GM18499 (cell line): ENCODE measurements at regions not wholly inside any gene's neighbourhood (a gene's known extent, or its start where the extent isn't known, plus 50 kb on each side); places are given as distances from the start of the nearest gene placed in this dataset.

Experiments used
- ATAC-seq: cut with Tn5 transposase; IDR thresholded peaks from one replicate; pipeline ENCODE4 v1.9.1; 2021; ENCODE audit warnings: moderate number of reproducible peaks; ENCODE audit not compliant: insufficient read depth, unreplicated experiment

DNA sequence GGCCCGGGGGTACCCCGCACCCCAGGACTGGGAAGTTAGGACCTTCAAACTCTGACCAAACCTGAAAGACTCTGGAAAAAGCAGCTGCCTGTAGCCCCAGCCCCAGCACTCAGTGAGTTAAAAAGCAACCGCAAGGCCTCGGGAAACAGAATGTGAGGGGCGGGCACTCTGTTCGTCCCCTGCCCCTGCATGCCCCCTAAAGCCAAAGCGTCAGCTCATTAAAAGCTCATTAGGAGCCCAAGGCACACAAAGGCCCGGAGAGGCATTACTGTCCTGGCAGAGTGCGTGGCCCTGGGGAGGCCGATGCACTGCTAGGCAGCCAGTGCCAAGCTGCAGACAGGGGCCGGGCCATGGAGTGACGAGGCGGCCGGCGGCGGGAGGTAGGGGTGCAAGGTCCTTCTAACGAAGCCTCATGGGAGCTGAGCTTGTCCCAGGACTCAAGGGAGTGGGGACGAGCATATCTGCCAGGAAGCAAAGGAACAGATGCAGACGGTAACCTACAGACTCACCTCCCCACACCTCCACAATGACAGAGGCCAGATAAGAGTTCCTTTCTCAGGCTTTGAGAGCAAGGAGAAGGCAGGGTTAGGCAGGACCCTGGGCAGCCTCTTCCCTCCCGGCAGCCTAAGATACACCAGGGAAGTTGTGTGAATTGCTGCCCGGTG, 116.8 kb downstream of the ENGASE start:
- no peak for ATAC-seq

DNA sequence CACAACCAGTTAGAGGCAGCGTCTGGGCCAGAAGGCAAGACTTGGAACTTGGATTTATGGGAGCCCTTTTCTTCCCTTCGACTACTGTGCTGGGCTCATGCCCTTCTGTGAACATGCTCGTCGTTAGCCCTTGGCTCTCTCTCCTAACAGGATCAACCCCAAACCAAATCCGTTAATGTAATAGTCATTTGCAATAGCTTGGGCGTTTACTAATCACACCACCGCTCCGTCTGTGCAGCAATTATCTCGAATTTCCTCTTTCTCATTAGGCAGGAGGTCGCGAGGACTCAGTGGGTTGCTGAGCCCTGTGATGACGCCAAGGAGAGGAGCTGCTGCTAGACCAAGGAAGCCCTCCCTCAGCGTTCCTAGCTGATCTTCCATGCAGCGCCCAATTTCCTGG, 114.7 kb downstream of the ENGASE start:
- no peak for ATAC-seq

DNA sequence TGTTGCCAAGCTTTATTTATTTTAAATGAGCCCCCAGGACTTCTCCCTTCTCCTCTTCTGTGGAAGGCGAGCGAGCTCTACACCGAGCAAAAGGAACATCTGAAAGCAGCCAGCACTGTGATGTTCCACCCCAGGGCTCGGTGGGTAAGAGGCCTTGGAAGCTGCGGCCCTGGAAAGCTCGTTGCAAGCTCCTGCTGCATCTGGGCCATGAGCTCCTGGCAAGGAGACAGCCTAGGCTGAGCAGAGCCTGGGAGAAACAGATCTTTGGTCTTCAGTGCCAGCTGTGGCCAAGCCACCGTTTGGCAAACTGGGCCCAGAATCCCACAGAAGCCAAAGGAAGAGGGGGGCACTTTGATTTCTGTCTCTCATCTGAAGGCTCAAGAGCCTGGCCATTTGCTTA, 114.1 kb downstream of the ENGASE start:
- no peak for ATAC-seq

DNA sequence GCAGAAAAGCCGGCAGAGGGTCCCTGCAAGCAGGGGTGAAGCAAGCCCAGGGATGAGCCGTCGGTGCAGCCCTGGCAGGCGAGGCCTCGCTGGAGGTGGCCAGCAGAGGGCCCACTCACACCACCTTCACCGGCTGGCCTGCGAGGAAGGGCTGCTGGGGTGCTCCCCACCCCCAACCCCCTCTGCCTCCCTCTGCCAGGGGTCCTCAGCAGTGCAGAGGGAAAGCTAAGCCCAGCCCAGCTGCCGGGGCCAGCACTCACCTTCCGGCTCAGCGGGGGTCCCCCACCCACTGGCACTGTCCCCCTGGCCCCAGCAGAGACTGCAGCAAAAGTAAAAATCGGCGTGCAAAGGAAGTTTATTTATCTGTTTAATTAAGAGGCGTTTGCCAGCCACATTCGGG, 113.4 kb downstream of the ENGASE start:
- no peak for ATAC-seq

DNA sequence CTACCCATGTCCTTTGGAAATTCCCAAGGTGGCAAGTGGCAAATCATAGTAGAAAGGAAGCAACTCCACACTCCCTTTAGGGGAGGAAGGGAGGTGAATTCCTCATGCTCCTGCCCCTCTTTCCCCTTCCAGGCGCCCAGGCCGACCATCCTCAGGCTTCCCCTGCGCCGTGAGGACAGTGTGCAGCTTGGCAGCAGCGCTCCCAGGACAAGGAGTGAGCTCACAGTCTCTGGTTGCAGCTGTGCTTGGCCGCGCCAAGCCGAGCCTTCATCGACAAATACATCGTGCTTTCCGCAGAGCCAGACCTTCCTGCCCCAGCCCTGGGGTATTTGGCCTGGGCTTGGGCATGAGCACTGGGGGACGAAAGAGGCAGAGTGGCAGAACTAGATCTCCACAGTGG, 112.6 kb downstream of the ENGASE start:
- ATAC-seq = no peak

DNA sequence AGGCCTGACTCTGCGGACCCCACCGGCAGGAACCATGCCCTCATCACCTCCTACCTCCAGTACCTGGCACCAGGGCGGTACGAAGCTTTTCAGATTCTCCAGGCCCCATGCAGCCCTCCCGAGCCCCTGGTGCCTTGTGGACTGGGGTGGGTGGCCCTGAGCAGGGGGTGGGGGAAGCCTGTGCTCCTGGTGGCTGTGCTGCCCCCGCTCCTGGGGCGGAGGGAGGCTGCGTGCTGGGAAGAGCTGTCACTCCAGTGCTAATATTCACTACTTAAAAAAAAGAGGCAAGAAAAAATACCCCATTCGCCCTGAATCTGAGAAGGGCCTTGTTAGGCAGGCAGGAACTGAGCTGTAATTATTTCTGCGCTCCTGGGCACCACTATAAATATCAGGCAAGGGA, 111.8 kb downstream of the ENGASE start:
- ATAC-seq = no peak

DNA sequence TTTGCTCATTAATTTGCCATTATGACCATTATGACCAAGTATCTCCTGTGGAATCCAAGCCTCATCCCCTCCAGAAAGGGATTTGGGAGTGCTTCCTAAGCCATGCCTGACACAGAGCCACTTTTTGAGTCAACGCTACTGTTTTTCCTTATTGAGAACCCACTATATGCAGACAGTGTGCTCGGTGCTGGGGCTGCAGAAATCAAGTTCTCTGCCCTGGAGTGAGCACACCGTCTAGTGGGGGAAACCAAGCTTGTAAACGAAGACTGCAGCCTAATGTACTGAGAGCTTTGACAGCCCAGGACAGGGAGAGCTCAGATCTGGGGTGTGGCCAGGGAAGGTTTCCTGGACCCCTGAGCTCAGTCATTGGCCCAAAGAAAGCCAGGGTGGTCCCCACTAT, 111.0 kb downstream of the ENGASE start:
- ATAC-seq = no peak

DNA sequence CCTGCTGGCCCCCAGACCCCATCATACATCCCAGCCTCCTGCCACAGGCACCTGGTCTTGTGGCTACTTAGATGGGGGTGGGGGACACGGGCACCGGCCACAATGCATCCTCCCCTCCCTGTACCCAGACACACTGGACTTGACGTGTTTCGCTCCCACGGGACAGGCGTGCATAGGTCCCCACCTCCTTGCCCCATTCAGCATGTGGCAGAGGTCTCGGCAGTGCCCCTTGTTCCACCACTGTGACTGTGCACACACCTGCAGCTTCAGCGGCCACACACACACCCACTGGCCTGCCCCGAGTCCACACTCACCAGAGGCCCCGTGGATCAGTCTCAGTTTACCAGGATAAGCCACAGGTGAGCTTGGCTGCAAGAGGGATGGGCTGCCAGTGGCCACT, 109.6 kb downstream of the ENGASE start:
- no peak for ATAC-seq

DNA sequence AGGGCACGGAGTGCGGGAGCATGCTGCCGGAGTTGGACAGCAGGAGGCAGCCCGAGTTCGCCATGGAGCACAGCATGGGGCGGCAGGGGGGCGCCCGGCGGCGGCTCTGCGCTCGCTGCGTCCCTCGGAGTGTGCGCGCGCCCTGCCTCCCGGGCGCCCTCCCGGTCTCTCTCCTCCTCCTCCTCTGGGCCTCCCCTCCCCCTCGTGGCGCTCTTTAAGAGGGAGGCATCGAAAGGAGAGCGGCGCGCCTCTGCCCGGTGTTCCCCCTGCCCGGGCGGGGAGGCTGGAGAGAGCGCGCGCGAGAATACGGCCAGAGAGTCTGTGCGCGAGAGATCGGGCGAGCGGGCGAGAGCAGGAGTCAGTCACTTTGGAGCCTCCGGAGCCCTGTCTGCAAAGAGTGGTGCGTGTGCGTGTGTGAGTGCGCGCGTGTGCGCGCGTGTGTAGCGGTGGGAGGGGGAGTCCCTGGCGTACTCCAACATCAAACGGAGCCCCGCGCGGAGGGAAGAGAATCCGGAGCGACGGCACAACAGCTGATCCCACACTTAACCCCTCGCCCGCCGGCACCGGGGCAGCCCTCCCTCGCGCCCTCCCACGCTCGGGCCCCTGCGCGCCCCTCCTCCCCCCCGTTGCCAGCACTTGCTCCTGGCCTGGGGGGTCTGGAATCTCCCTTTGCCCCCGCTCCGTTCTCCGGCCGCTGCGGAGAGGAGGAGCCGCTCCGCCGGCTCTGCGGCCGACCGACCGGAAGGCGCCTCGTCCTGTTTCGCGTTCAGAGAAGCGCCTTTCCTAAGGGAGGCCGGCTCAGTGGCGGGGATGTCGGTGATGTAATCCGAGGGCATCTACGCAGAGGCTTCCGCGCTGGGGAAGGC, 108.9 kb downstream of the ENGASE start:
- no peak for ATAC-seq

DNA sequence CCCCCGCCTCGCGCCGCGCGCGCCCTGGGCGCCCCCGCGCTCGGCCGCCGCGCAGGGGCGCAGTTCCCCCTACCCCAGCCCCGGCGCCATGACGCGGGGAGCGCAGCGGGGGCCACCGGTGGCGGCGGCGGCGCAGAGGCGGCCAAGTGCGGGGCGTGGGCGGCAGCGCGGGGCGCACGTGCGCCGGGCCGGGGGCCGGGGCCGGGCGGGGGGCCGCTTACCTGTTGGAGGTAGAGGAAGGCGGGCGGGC, 108.3 kb downstream of the ENGASE start:
- no peak for ATAC-seq

DNA sequence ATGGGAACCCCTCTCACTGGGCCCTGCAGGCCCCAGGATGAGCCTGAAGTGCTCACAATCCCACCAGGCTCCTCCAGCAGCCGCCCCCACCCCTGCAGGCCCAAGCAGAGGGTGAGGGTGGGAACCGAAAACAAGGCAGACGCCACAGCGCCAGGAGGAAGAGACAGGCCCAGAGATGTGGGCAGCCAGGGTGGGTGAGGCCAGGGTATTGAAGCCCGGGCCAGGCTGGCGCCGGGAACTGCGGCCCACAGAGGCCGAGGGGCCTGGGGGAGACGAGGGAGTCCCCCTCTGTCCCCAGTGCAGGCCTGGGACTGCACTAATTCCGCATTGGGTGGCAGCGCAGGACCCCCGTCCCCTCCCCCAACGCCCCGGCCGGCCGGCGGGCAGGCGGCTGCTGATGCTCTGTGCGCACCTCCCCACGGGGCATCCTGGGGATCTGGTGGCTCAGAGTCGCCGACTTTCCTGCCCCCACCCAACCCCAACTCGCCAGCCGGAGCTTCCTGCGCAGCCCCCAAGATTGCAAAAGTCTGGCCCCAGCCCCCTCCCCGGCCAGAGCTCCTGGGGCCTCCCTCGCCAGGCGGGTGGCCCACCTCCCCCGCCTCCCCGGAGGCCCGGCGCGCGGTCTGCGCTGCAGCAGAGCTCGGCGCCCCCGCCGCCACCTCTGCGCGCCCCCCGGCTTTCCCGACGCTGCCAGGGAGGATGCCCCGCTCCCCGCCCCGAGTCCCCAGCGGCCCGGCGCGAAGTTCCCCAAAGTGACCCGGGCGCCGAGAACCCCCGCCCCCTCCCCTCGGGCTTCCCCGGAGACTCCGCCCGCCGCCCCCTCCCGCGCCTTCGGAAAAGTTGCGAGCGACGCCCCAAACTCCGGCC, 107.8 kb downstream of the ENGASE start:
- ATAC-seq = no peak

DNA sequence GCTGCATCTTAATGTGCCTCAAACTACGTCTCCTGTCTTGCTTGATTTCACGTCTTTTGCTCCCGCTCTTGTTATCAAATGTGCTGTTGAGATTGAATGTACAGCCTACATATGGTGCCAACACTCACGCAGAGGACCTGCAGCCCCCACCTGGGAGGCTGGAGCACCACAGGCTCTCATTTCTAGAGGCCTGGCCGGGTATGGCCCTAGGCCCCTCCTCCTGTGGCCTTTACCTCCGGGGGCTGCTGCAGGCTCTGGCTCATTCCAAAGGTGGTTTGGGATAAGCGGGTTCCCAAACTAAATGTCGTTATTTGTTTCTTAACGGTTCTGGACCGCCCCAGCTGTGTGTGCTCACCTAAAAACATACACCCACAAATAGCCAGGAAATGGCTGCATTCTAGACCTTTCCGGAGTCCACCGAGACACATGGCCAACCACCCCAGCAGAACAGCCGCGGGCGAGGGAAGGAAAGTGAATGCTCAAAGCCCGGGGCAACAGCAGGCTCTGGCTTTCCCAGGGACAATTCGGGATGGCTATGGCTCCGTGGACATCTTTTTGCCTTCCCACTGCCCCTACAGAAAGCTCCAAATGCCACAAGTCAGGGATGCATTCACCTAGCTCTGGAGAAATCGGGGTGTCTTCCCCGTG, 105.9 kb downstream of the ENGASE start:
- no peak for ATAC-seq

DNA sequence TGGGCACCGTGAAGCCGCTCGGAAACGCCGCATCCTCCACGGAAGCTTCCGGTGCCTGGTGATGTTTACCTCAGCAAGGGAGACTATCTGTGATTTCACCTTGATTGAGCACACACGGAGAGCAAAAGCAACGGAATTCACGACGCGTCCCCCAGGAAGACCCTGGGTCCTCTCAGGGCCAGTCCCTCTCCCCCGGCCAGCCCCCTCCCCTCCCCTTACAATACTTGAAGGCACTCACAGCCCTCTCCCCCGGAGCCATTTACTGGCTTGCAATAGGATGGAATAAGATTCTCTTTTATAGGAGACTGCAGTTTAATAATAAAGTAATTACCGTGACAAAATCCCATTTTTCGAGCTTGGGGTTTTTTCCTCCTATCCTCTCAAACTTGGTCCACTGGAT, 104.7 kb downstream of the ENGASE start:
- ATAC-seq = no peak

DNA sequence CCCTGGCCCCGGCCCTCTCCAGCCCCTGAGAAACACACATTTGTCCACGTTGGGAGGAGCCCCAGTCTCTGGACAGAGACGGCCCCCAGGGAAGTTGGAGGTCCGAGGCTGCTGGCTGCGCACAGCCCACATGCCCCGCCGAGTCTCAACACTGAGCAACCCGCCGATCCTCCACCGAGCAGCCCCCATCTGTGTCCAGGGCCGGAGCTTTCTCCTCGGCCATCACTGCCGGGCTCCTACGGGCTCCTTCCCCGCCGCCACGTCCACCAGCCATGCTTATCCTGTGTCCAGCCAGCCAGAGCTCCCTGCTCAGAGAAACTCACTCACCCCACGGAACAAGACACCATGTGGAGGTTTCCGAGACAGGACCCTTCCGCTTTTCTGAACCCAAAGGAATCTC, 103.3 kb downstream of the ENGASE start:
- no peak for ATAC-seq

DNA sequence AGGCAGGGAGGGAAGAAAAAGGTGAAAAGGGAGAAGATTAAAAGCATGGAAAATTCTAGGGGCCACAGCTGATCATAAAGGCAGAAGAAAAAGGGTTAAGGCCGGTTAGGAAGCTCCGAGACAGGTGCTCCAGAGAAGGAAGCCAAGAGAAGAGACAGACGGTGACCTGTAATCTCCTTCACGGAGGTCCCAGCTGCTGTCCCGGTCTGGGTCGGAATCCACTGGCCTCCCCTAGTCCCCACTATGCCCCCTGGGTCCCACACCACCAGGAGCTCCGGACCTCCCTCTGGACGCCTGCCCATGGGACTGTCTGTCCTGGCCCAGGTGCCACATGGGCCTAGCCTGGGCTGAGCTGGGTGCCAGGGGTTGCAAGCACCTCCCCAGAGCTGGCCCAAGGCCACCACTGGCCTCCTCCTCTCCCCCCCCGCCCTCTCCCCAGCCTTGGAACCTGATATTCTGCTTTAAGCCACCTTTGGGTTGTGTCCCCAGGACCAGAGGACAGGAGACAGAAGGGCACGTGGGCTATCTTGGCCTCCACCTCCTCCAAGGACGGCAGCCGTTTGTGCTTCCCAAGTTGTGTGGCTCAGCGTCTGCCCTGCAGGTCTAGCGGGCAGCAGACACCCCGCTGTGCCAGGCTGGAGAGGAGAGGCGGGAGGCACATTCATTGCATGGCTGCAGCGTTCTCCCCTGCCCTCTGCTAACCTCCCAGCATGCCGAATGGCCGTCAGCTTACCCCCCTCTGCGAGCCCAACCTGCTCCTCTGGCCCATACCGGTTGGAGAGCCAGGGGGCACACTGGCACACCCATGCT, 102.4 kb downstream of the ENGASE start:
- no peak for ATAC-seq

DNA sequence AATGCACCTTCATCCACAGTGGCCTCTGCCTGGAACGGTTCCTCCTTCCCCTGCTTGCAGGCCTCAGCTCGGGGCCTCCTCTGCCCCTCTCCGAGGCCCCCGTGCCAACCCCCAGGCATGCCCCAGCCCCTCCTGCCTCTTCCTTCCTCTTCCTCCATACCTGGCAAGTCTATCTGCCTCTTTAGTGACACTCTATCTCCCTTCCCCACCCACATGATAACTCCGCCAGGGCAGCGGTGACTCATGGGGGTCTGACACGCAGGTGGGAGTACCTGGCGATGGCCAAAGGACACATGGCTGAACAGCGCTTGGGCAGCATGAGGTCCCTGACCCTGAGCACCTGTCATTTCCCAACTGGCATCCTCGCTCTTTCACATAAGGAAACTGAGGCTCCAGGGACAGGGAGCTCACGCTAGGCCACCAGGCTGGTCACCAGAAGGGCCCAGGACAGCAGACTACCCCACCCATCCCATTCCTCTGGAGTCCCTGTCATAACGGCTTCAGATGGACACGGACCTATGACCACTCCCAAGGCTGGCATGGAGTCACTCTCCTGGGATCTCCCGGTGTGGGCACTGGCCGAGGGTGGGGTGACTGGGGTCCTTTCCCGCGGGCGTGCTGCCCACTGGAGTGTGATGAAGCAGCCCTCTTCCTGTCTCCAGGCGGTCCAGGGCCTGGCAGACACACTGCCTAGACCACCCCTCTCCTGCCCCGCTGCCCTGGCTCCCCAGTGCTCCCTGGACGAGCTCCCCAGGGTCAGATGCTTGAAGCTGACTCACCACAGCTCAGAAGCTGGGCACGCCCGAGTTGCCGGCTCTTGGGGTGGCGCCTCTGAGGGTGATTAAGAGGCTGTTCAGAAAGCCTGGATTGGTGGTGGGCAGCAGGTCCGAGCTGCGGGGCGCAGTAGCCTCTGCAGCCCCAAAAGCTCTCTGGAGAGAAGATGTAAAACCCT, 100.6 kb downstream of the ENGASE start:
- ATAC-seq = no peak

DNA sequence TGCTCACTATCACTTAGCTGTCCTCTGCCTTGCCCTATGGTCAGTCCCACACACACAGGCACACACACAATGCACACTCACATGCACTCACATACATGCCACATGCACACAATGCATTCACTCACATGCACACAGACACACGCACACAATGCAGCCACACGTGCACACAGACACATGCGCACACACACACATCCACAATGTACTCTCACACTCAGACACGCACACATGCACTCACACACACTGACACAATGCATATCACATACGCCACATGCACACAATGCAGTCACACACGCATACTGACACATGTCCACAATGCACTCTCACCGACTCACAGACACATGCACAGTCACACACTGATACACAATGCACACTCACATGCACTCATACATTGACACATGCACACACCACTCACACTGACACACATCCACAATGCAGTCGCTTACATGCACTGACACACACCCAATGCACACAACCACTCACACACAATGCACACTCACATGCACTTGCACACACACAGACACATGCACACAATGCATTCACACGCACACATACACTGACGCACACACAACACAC, 99.7 kb downstream of the ENGASE start:
- no peak for ATAC-seq

DNA sequence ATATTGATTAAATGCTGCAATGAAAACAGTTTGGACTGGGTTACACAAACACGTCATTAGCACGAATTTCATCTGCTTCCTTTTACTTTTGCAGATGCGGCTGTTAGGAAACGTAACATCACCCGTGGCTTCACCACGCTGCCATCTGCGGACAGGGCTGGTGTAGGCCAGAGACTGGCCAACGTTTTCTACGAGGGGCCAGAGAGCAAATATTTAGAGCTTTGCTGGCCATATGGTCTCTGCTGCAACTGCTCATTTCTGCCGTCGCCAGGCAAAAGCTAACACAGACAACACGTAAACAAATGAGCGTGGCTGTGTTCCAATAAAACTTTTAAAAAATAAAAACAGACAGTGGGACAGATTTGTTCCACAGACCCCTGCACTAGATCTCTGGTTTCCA, 96.6 kb downstream of the ENGASE start:
- ATAC-seq = no peak

DNA sequence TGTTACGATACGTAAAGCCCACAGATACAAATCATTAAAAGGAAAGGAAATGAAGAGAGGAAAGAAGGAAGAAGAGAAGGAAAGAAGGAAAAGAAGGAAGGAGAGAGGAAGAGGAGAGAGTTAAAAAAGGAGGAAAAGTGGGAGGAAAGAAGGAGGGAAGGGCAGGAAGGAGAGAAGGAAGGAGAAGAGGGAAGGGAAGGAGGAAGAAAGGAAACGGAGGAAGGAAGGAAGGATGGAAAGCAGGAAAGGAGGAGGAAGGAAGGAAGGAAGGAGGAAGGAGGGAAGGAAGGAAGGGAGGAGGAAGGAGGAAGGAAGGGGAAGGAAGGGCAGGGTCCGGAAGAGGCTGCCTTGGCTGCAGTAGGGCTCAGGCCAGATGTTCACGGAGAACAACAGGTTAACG, 95.2 kb downstream of the ENGASE start:
- no peak for ATAC-seq
